ENCODE measurements at regions not wholly inside any gene's neighbourhood (a gene's known extent, or its start where the extent isn't known, plus 50 kb on each side); places are given as distances from the start of the nearest gene placed in this dataset.

GRCh38 chr16:79411805-79412204 lies 188.7 kb downstream of the MAF start:
- Histone ChIP-seq H3K27ac (no peak overlapping the region), H3K4me3 (no peak overlapping the region), H3K36me3 (replicated peaks in 1 of 2) (no peaks in the 10 kb centered on the region), H3K9me3 (replicated peaks in 1 of 3) (no peaks in the 10 kb centered on the region), H3K27me3 (no peaks in the 10 kb centered on the region), H3K4me1 (replicated peaks in 1 of 2) (no peaks in the 10 kb centered on the region)
- DNase-seq: no peak
- intact Hi-C loops (cut with DNase I): no loop called here
- WGBS, 4 donors: 68 to 93% (median 76%) methylated on average over 4 of the region's 4 CpGs
- TF ChIP-seq CTCF (IDR thresholded peaks at IDR 0.05) (no peak), POLR2A (IDR thresholded peaks at IDR 0.05) (no peak)

GRCh38 chr16:79411357-79411756 lies 189.2 kb downstream of the MAF start:
- H3K4me3 ChIP-seq: no peak overlapping the region
- no peaks in the 10 kb centered on the region for H3K27me3 ChIP-seq
- TF ChIP-seq POLR2A (IDR thresholded peaks at IDR 0.05) (no peak), CTCF (IDR thresholded peaks at IDR 0.05) (no peak)
- DNase-seq: no peak
- H3K9me3 ChIP-seq (replicated peaks in 1 of 3): no peaks in the 10 kb centered on the region
- H3K27ac ChIP-seq: no peak overlapping the region
- H3K4me1 ChIP-seq (replicated peaks in 1 of 2): no peaks in the 10 kb centered on the region
- H3K36me3 ChIP-seq (replicated peaks in 1 of 2): no peaks in the 10 kb centered on the region
- intact Hi-C loops (cut with DNase I): no loop called here

- Histone ChIP-seq H3K27ac (no peak overlapping the region), H3K4me1 (replicated peaks in 1 of 2) (no peaks in the 10 kb centered on the region), H3K9me3 (replicated peaks in 1 of 3) (no peaks in the 10 kb centered on the region), H3K4me3 (no peak overlapping the region), H3K27me3 (no peaks in the 10 kb centered on the region), H3K36me3 (replicated peaks in 1 of 2) (no peaks in the 10 kb centered on the region)
- DNase-seq: no peak
- intact Hi-C loops (cut with DNase I): no loop called here
- TF ChIP-seq POLR2A (IDR thresholded peaks at IDR 0.05) (no peak), CTCF (IDR thresholded peaks at IDR 0.05) (no peak)
- WGBS, 4 donors: 76 to 87% (median 82%) methylated on average over 9 of the region's 9 CpGs
Measured at GRCh38 chr16:79409978-79410377, 190.6 kb downstream of the MAF start.

- Histone ChIP-seq H3K27ac (no peak overlapping the region), H3K36me3 (replicated peaks in 1 of 2) (no peaks in the 10 kb centered on the region), H3K4me3 (no peak overlapping the region), H3K4me1 (replicated peaks in 1 of 2) (no peaks in the 10 kb centered on the region), H3K27me3 (no peaks in the 10 kb centered on the region), H3K9me3 (replicated peaks in 1 of 3) (no peaks in the 10 kb centered on the region)
- intact Hi-C loops (cut with DNase I): no loop called here
- WGBS, 4 donors: 88 to 96% (median 92%) methylated on average over 6 of the region's 6 CpGs
- TF ChIP-seq CTCF (IDR thresholded peaks at IDR 0.05) (no peak), POLR2A (IDR thresholded peaks at IDR 0.05) (no peak)
- no peak for DNase-seq
Measured at GRCh38 chr16:79408355-79408754, 192.2 kb downstream of the MAF start.

Data from adrenal gland (tissue), 9 donors.